GM23338 (cell line): ENCODE measurements at regions not wholly inside any gene's neighbourhood (a gene's known extent, or its start where the extent isn't known, plus 50 kb on each side); places are given as distances from the start of the nearest gene placed in this dataset.

ENCODE experiments used
- ATAC-seq: fragments of 200-7000 bp; cut with Tn5 transposase; 3 replicates; pipeline ENCODE4 v1.9.1; 2020
- DNase-seq: peaks from one replicate; pipeline ENCODE4 v3.0.0-alpha.2; 2015; ENCODE audit warnings: low spot score
- H2AFZ ChIP-seq: fragments of 200-600 bp; sonication (generic); 2 replicates; pipeline ENCODE4 v1.8.0; 2016; ENCODE audit warnings: antibody characterized with exemption, mild to moderate bottlenecking, moderate library complexity
- H3F3A ChIP-seq: fragments of 200-600 bp; sonication (generic); replicated peaks from 2 replicates; pipeline ENCODE4 v1.8.0; 2017; ENCODE audit warnings: antibody characterized with exemption, mixed run types, low read depth
- H3K27ac ChIP-seq: fragments of 200-600 bp; sonication (generic); 2 replicates; pipeline ENCODE4 v1.6.1; 2016; ENCODE audit warnings: low read depth
- H3K27me3 ChIP-seq: fragments of 200-600 bp; sonication (generic); 2 replicates; pipeline ENCODE4 v1.8.0; 2016; ENCODE audit warnings: mild to moderate bottlenecking, mixed run types, moderate library complexity; ENCODE audit not compliant: insufficient read depth
- H3K36me3 ChIP-seq: fragments of 200-600 bp; sonication (generic); 2 replicates; pipeline ENCODE4 v1.8.0; 2016; ENCODE audit warnings: mild to moderate bottlenecking; ENCODE audit not compliant: insufficient read depth
- H3K4me1 ChIP-seq: fragments of 200-600 bp; sonication (generic); 2 replicates; pipeline ENCODE4 v1.8.0; 2016; ENCODE audit warnings: mild to moderate bottlenecking, moderate library complexity; ENCODE audit not compliant: insufficient read depth
- H3K4me2 ChIP-seq: fragments of 200-600 bp; sonication (generic); 2 replicates; pipeline ENCODE4 v1.7.1; 2017; ENCODE audit warnings: mixed run types
- H3K4me3 ChIP-seq: fragments of 200-600 bp; sonication (generic); 2 replicates; pipeline ENCODE4 v1.6.1; 2016; ENCODE audit warnings: mixed run types
- H3K79me2 ChIP-seq: fragments of 200-600 bp; sonication (generic); replicated peaks from 2 replicates; pipeline ENCODE4 v1.8.0; 2017; ENCODE audit warnings: mild to moderate bottlenecking; ENCODE audit not compliant: insufficient read depth
- H3K9me2 ChIP-seq: fragments of 200-600 bp; sonication (generic); 2 replicates; pipeline ENCODE4 v1.8.0; 2017; ENCODE audit not compliant: insufficient read depth
- H4K20me1 ChIP-seq: fragments of 200-600 bp; sonication (generic); replicated peaks from 2 replicates; pipeline ENCODE4 v1.8.0; 2017; ENCODE audit warnings: mild to moderate bottlenecking; ENCODE audit not compliant: insufficient read depth
- H3K27ac Mint-ChIP-seq: 2 replicates; pipeline ENCODE4 v1.8.0; 2020; ENCODE audit warnings: inconsistent platforms, mild to moderate bottlenecking, moderate library complexity, mixed read lengths
- H3K27me3 Mint-ChIP-seq: 3 replicates; pipeline ENCODE4 v1.8.0; 2022; ENCODE audit warnings: low read depth, mild to moderate bottlenecking, moderate library complexity, mixed read lengths, inconsistent platforms; ENCODE audit not compliant: insufficient read depth, poor library complexity
- H3K36me3 Mint-ChIP-seq: 3 replicates; pipeline ENCODE4 v1.8.0; 2021; ENCODE audit warnings: low read depth, mild to moderate bottlenecking, inconsistent platforms, moderate library complexity, mixed read lengths
- H3K4me1 Mint-ChIP-seq: 3 replicates; pipeline ENCODE4 v1.8.0; 2020; ENCODE audit warnings: mild to moderate bottlenecking, inconsistent platforms, mixed read lengths
- H3K4me3 Mint-ChIP-seq: 3 replicates; pipeline ENCODE4 v1.8.0; 2021; ENCODE audit warnings: moderate library complexity, mild to moderate bottlenecking, inconsistent platforms, mixed read lengths
- H3K9me3 Mint-ChIP-seq: 3 replicates; pipeline ENCODE4 v1.8.0; 2020; ENCODE audit warnings: moderate library complexity, mild to moderate bottlenecking, inconsistent platforms, mixed read lengths
- CREB1 ChIP-seq: fragments of 250-450 bp; sonication (Bioruptor Pico); IDR thresholded peaks from 2 replicates; pipeline ENCODE4 v1.5.0; 2020; ENCODE audit warnings: low read depth, mild to moderate bottlenecking, moderate library complexity
- EZH2 ChIP-seq: fragments of 200-600 bp; sonication (generic); IDR thresholded peaks from one replicate; pipeline ENCODE4 v1.8.0; 2017; ENCODE audit warnings: antibody characterized with exemption, mild to moderate bottlenecking, low read depth; ENCODE audit not compliant: unreplicated experiment
- EZH2phosphoT487 ChIP-seq: fragments of 200-600 bp; sonication (generic); IDR thresholded peaks from one replicate; pipeline ENCODE4 v1.8.1; 2018; ENCODE audit warnings: antibody characterized with exemption; ENCODE audit not compliant: unreplicated experiment
- JUNB ChIP-seq: IDR thresholded peaks from one replicate; pipeline ENCODE4 v1.6.1; 2016; ENCODE audit warnings: antibody characterized with exemption; ENCODE audit not compliant: unreplicated experiment
- NANOG ChIP-seq: IDR thresholded peaks from 2 replicates; pipeline ENCODE4 v1.6.1; 2016; ENCODE audit warnings: antibody characterized with exemption, borderline replicate concordance
- POLR2AphosphoS5 ChIP-seq: IDR thresholded peaks from 2 replicates; pipeline ENCODE4 v1.6.1; 2016; ENCODE audit warnings: antibody characterized with exemption, low read depth
- ZNF114 ChIP-seq: fragments of 250-450 bp; sonication (Bioruptor Pico); IDR thresholded peaks from 2 replicates; pipeline ENCODE4 v1.5.0; 2020; ENCODE audit warnings: mild to moderate bottlenecking, moderate library complexity
- ZNF331 ChIP-seq: fragments of 250-450 bp; sonication (Bioruptor Pico); IDR thresholded peaks from 2 replicates; pipeline ENCODE4 v1.5.0; 2020; ENCODE audit warnings: low read depth, mild to moderate bottlenecking, moderate library complexity
- TF ChIP-seq, protein P1 (sequence below): IDR thresholded peaks from 2 replicates; pipeline ENCODE4 v1.6.1; 2016; ENCODE audit warnings: antibody characterized with exemption
- TF ChIP-seq, protein P2 (sequence below), 2 experiments: fragments of 200-600 bp in 1 of 2; sonication (generic) in 1 of 2; conservative IDR thresholded peaks; 2 replicates each; pipeline versions ENCODE4 v1.5.1 to v1.6.1; 2016 to 2017; ENCODE audit warnings: antibody characterized with exemption in 2 of 2, low read depth in 2 of 2, mild to moderate bottlenecking in 2 of 2, moderate library complexity in 1 of 2
- TF ChIP-seq, protein P3 (sequence below): IDR thresholded peaks from one replicate; pipeline ENCODE4 v1.6.1; 2018; ENCODE audit warnings: antibody characterized with exemption; ENCODE audit not compliant: unreplicated experiment

DNA sequence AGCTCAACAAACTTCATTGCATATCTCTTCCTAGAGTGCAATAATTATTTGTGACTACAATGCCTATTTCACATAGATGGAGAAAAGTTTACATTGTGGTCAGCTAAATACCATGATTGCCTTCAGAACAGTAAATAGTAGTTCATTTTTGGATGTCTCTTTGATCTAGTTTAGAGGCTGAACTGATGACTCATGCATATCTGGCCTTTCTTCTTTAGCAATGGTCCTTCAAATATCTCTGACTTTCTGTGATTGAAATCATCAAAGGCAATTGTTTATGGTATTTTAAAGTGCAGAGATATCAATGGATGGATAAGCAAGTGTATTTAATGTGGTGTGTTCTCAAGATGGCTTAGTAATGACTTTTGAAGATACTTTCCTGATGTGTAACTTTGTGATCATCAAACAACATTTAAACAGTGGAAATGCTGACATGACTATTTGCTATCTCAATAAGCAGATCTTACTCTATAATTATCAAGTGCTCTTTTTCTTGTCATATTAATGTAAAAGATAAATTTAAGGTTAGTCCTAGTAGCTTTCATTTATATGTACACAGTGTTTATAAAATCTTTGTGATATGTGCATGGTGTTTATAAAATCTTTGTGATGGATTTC is 523.7 kb upstream of the SLC35B3 start:
- Mint-ChIP-seq H3K27me3 (no peaks in the 10 kb centered on the region), H3K9me3 (no peaks in the 10 kb centered on the region), H3K4me3 (no peak overlapping the region), H3K4me1 (no peaks in the 10 kb centered on the region), H3K36me3 (no peaks in the 10 kb centered on the region), H3K27ac (no peak overlapping the region)
- no peaks in the 10 kb centered on the region for H3K36me3 ChIP-seq
- no peaks in the 10 kb centered on the region for H3K79me2 ChIP-seq
- no peak overlapping the region for H2AFZ ChIP-seq
- no peak overlapping the region for H3K4me2 ChIP-seq
- no peaks in the 10 kb centered on the region for H3K9me2 ChIP-seq
- H3K4me3 ChIP-seq = no peak overlapping the region
- H3K27ac ChIP-seq = no peak overlapping the region
- DNase-seq = no peak
- H3K27me3 ChIP-seq = no peaks in the 10 kb centered on the region
- no peaks in the 10 kb centered on the region for H3F3A ChIP-seq
- TF ChIP-seq NANOG (no peak), EZH2phosphoT487 (no peak), CREB1 (CRISPR knock-in tag) (no peak), ZNF114 (CRISPR knock-in tag) (no peak), JUNB (no peak), ZNF331 (CRISPR knock-in tag) (no peak)
- TF ChIP-seq, protein P1, sequence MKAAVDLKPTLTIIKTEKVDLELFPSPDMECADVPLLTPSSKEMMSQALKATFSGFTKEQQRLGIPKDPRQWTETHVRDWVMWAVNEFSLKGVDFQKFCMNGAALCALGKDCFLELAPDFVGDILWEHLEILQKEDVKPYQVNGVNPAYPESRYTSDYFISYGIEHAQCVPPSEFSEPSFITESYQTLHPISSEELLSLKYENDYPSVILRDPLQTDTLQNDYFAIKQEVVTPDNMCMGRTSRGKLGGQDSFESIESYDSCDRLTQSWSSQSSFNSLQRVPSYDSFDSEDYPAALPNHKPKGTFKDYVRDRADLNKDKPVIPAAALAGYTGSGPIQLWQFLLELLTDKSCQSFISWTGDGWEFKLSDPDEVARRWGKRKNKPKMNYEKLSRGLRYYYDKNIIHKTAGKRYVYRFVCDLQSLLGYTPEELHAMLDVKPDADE = no peak
- no peak for ATAC-seq
- H3K4me1 ChIP-seq = no peaks in the 10 kb centered on the region
- H4K20me1 ChIP-seq = no peaks in the 10 kb centered on the region

DNA sequence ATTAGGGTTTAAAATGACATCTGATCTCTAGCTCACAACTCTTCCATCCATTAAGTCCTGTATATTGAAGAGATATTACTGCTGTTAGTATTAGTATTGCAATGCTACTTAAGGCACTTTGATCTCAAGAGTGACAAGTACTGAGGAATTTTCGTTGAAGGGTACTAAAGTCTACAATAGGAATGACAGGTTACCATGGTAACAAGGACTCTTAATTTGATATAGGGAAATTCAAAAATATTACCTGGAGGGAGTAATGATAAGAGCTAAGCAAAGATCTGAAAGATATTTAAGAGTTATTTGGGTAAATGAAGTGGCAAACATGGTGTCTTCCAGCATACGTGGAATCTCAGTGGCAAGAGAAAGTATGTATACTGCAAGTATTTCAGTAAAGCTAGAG is 518.0 kb upstream of the SLC35B3 start:
- DNase-seq (peak; percentile 72), ATAC-seq (no peak)
- H2AFZ ChIP-seq = no peak overlapping the region
- TF ChIP-seq EZH2 = no peak
- no peak for TF ChIP-seq POLR2AphosphoS5
- TF ChIP-seq ZNF114 (CRISPR knock-in tag) = no peak
- TF ChIP-seq NANOG = no peak
- TF ChIP-seq, protein P2, sequence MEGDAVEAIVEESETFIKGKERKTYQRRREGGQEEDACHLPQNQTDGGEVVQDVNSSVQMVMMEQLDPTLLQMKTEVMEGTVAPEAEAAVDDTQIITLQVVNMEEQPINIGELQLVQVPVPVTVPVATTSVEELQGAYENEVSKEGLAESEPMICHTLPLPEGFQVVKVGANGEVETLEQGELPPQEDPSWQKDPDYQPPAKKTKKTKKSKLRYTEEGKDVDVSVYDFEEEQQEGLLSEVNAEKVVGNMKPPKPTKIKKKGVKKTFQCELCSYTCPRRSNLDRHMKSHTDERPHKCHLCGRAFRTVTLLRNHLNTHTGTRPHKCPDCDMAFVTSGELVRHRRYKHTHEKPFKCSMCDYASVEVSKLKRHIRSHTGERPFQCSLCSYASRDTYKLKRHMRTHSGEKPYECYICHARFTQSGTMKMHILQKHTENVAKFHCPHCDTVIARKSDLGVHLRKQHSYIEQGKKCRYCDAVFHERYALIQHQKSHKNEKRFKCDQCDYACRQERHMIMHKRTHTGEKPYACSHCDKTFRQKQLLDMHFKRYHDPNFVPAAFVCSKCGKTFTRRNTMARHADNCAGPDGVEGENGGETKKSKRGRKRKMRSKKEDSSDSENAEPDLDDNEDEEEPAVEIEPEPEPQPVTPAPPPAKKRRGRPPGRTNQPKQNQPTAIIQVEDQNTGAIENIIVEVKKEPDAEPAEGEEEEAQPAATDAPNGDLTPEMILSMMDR (conservative IDR thresholded peaks at IDR 0.05; ENCODE audit: low read depth in 2 of 2) = no peak
- TF ChIP-seq, protein P3, sequence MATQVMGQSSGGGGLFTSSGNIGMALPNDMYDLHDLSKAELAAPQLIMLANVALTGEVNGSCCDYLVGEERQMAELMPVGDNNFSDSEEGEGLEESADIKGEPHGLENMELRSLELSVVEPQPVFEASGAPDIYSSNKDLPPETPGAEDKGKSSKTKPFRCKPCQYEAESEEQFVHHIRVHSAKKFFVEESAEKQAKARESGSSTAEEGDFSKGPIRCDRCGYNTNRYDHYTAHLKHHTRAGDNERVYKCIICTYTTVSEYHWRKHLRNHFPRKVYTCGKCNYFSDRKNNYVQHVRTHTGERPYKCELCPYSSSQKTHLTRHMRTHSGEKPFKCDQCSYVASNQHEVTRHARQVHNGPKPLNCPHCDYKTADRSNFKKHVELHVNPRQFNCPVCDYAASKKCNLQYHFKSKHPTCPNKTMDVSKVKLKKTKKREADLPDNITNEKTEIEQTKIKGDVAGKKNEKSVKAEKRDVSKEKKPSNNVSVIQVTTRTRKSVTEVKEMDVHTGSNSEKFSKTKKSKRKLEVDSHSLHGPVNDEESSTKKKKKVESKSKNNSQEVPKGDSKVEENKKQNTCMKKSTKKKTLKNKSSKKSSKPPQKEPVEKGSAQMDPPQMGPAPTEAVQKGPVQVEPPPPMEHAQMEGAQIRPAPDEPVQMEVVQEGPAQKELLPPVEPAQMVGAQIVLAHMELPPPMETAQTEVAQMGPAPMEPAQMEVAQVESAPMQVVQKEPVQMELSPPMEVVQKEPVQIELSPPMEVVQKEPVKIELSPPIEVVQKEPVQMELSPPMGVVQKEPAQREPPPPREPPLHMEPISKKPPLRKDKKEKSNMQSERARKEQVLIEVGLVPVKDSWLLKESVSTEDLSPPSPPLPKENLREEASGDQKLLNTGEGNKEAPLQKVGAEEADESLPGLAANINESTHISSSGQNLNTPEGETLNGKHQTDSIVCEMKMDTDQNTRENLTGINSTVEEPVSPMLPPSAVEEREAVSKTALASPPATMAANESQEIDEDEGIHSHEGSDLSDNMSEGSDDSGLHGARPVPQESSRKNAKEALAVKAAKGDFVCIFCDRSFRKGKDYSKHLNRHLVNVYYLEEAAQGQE = no peak
- TF ChIP-seq JUNB = no peak

More for the DNA sequence above, 518.0 kb upstream of the SLC35B3 start:
- Histone ChIP-seq H3K27ac (no peak overlapping the region), H3K36me3 (no peaks in the 10 kb centered on the region), H3K4me2 (no peak overlapping the region), H3K4me1 (peaks cover 7% of the 10 kb centered on the region), H3K27me3 (no peaks in the 10 kb centered on the region), H4K20me1 (no peaks in the 10 kb centered on the region), H3K9me2 (no peaks in the 10 kb centered on the region), H3K4me3 (no peak overlapping the region), H3K79me2 (no peaks in the 10 kb centered on the region), H3F3A (no peaks in the 10 kb centered on the region)
- Mint-ChIP-seq H3K4me1 (peaks cover 11% of the 10 kb centered on the region; the same call in 2 of the 3 replicates), H3K27ac (no peak overlapping the region), H3K9me3 (no peaks in the 10 kb centered on the region), H3K36me3 (no peaks in the 10 kb centered on the region), H3K4me3 (no peak overlapping the region), H3K27me3 (no peaks in the 10 kb centered on the region)
